ENCODE measurements at regions not wholly inside any gene's neighbourhood (a gene's known extent, or its start where the extent isn't known, plus 50 kb on each side); places are given as distances from the start of the nearest gene placed in this dataset.

DNA sequence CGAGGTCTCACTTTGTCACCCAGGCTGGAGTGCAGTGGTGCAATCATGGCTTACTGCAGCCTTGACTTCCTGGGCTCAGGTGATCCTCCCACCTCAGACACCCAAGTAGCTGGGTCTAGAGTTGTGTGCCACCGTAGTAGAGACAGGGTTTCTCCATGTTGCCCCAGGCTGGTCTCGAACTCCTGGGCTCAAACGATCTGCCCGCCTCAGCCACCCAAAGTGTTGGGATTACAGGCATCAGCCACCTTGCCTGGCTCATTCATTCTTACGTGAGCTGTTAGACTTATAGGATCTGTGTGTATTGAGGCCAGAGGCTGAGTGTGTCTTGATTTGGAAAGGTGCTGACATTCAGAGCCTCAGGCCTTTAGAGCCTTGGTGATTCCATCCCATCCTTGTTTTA, 128.1 kb downstream of the SLC25A47 start:
- 89 to 93% methylated on average over 6 of the region's 6 CpGs for WGBS, 2 donors
- H3K27ac ChIP-seq (ENCODE audit: low read depth in 2 of 2, low read length in 1 of 2) = no peak overlapping the region
- H3K27me3 ChIP-seq (ENCODE audit: control insufficient read depth in 1 of 2, insufficient read depth in 2 of 2, low read length in 2 of 2) = no peaks in the 10 kb centered on the region
- H3K4me3 ChIP-seq (ENCODE audit: low read depth in 1 of 2, low read length in 2 of 2) = no peak overlapping the region
- H3K36me3 ChIP-seq (ENCODE audit: control insufficient read depth in 2 of 2, insufficient read depth in 2 of 2, low read length in 1 of 2) = no peaks in the 10 kb centered on the region
- no peaks in the 10 kb centered on the region for H3K9me3 ChIP-seq (ENCODE audit: control insufficient read depth in 2 of 2, insufficient read depth in 1 of 2, low read depth in 1 of 2, low read length in 1 of 2)
- H3K4me1 ChIP-seq (ENCODE audit: control insufficient read depth in 2 of 2, insufficient read depth in 2 of 2, low read length in 1 of 2) = no peaks in the 10 kb centered on the region

DNA sequence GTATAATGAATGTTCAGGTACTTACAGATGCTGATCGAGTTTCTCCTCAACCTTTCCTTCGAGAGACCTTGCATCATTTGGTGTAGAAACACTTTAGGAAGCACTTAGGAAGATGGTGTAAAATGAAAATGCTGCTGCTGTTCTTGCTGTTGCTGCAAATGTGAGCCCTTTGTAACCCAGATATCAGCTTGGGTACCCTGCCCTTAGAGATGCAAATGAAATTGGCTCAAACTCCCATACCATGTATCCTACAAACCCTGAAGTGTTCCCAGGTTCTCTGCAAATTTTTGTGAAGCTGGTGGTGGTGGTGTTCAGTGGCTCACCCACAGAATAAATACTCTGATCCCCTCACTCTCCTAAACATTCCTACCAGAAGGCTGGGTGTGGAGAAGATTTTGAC, 130.8 kb downstream of the SLC25A47 start:
- 74 to 84% methylated on average over 2 of the region's 2 CpGs for WGBS, 2 donors
- no peaks in the 10 kb centered on the region for H3K36me3 ChIP-seq (ENCODE audit: control insufficient read depth in 2 of 2, insufficient read depth in 2 of 2, low read length in 1 of 2)
- no peak overlapping the region for H3K4me3 ChIP-seq (ENCODE audit: low read depth in 1 of 2, low read length in 2 of 2)
- H3K9me3 ChIP-seq (ENCODE audit: control insufficient read depth in 2 of 2, insufficient read depth in 1 of 2, low read depth in 1 of 2, low read length in 1 of 2) = no peaks in the 10 kb centered on the region
- no peak overlapping the region for H3K27ac ChIP-seq (ENCODE audit: low read depth in 2 of 2, low read length in 1 of 2)
- H3K4me1 ChIP-seq (ENCODE audit: control insufficient read depth in 2 of 2, insufficient read depth in 2 of 2, low read length in 1 of 2) = no peaks in the 10 kb centered on the region
- no peaks in the 10 kb centered on the region for H3K27me3 ChIP-seq (ENCODE audit: control insufficient read depth in 1 of 2, insufficient read depth in 2 of 2, low read length in 2 of 2)

DNA sequence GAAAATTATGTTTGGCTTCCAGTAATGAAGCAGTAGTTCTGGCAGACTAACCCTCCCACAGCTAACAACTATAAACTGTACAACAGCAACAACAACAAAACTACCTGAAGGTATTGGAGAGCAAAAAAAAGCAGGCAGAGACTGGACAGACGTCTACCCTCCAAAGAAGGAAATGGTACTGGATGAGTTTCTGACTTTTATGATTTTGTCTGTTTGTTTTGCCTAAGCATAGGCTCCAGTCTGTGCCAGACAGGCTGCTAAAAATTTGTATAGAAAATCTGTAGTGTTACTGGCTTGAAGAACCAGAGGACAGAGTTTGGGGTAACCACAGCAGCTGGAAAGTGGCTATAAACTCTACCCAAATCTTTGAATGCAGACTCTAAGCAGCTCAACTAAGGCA, 131.3 kb downstream of the SLC25A47 start:
- no peaks in the 10 kb centered on the region for H3K27me3 ChIP-seq (ENCODE audit: control insufficient read depth in 1 of 2, insufficient read depth in 2 of 2, low read length in 2 of 2)
- no peak overlapping the region for H3K27ac ChIP-seq (ENCODE audit: low read depth in 2 of 2, low read length in 1 of 2)
- 40 to 62% methylated on average over 1 of the region's 1 CpG for WGBS, 2 donors

DNA sequence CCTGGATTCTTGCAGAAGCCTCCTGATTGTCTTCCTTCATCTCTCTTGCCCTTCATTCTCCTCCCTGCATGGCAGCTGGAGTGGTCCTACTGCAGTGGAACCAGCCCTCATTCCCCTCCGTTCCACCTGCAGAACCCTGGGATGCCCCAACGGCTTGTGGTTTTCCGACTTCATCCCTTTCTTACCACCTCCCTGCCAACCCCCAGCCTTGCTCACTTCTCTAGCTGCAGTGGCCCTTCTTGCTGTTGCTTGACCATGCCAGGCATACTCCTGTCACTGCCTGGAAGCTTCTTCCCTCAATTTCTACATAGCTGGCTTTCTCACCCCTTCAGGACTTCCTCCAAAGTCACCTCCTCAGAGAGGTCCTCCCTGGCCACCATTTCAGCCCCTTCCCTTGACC, 123.3 kb downstream of the BEGAIN start:
- Histone ChIP-seq H3K9me3 (ENCODE audit: control insufficient read depth in 2 of 2, insufficient read depth in 1 of 2, low read depth in 1 of 2, low read length in 1 of 2) (no peaks in the 10 kb centered on the region), H3K27me3 (ENCODE audit: control insufficient read depth in 1 of 2, insufficient read depth in 2 of 2, low read length in 2 of 2) (no peaks in the 10 kb centered on the region), H3K4me1 (ENCODE audit: control insufficient read depth in 2 of 2, insufficient read depth in 2 of 2, low read length in 1 of 2) (no peaks in the 10 kb centered on the region), H3K36me3 (ENCODE audit: control insufficient read depth in 2 of 2, insufficient read depth in 2 of 2, low read length in 1 of 2) (no peaks in the 10 kb centered on the region), H3K4me3 (ENCODE audit: low read depth in 1 of 2, low read length in 2 of 2) (no peak overlapping the region), H3K27ac (ENCODE audit: low read depth in 2 of 2, low read length in 1 of 2) (no peak overlapping the region)
- 94 to 95% methylated on average over 3 of the region's 3 CpGs for WGBS, 2 donors

More for the DNA sequence above, 131.3 kb downstream of the SLC25A47 start:
- no peaks in the 10 kb centered on the region for H3K9me3 ChIP-seq (ENCODE audit: control insufficient read depth in 2 of 2, insufficient read depth in 1 of 2, low read depth in 1 of 2, low read length in 1 of 2)
- no peak overlapping the region for H3K4me3 ChIP-seq (ENCODE audit: low read depth in 1 of 2, low read length in 2 of 2)
- H3K4me1 ChIP-seq (ENCODE audit: control insufficient read depth in 2 of 2, insufficient read depth in 2 of 2, low read length in 1 of 2) = no peaks in the 10 kb centered on the region
- H3K36me3 ChIP-seq (ENCODE audit: control insufficient read depth in 2 of 2, insufficient read depth in 2 of 2, low read length in 1 of 2) = no peaks in the 10 kb centered on the region

DNA sequence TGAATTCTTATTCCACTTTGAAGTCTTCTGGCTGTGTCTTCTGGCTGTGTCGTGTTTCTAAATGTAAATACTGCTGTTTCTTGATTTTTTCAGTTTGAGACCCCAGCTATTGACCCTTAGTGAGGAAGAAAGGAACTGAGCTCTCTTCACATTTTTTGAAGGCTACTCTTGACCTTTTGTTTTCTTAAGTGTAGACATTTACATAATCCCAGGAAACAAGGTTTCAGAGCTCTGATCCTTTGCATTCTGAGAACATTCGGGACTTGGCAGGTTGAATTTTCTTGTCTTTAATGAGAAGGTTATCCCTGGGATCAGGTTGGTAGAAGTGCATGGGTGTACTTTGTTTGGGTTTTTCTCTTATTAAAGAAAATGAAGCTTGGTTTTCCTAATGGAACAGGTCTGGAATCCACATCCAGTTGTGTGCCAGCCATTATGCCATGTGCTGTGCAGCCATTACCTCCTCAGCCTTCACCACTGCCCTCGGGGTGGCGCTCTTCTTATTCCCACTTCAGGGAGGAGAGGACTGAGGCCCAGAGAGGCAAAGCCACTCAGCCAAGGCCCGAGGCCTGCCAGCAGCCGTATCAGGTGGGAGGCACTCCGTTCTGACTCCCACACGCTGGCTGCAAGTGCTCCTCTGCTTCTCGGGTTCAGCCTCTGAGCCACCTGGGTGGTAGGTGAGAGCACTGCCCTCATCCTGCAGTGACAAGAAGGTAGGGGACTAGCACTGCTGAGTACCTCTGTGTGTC, 120.9 kb downstream of the BEGAIN start:
- Histone ChIP-seq H3K4me1 (ENCODE audit: control insufficient read depth in 2 of 2, insufficient read depth in 2 of 2, low read length in 1 of 2) (peaks cover 0 to 4% of the 10 kb centered on the region in 2 donors), H3K36me3 (ENCODE audit: control insufficient read depth in 2 of 2, insufficient read depth in 2 of 2, low read length in 1 of 2) (no peaks in the 10 kb centered on the region), H3K4me3 (ENCODE audit: low read depth in 1 of 2, low read length in 2 of 2) (no peak overlapping the region), H3K27ac (ENCODE audit: low read depth in 2 of 2, low read length in 1 of 2) (no peak overlapping the region), H3K27me3 (ENCODE audit: control insufficient read depth in 1 of 2, insufficient read depth in 2 of 2, low read length in 2 of 2) (no peaks in the 10 kb centered on the region), H3K9me3 (ENCODE audit: control insufficient read depth in 2 of 2, insufficient read depth in 1 of 2, low read depth in 1 of 2, low read length in 1 of 2) (no peaks in the 10 kb centered on the region)
- WGBS, 2 donors = 76 to 82% methylated on average over 9 of the region's 9 CpGs

DNA sequence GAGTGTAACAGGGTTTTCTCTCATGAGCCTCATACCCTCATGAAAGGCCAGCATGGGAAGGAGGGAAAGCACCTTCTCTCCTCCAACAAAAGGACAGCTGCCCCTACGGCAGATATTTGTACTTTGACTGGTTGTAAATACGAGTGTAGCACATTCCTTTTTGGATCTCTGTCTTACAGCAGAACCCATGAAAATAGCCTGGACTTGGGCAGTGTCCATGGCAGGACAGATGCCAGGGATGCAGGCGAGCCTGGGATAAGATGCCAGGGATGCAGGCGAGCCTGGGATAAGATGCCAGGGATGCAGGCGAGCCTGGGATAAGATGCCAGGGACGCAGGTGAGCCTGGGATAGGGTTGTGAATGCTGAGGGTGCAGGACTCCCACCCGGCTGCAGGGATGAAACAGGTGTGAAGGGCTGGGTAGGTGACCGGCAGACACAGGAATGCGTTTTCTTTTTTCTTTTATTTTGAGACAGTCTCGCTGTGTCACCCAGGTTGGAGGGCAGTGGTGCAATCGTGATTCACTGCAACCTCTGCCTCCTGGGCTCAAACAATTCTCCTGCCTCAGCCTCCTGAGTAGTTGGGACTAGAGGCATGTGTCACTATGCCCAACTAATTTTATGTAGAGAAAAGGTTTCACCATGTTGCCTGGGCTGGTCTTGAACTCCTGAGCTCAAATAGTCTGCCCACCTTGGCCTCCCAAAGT, 120.0 kb downstream of the BEGAIN start:
- no peaks in the 10 kb centered on the region for H3K27me3 ChIP-seq (ENCODE audit: control insufficient read depth in 1 of 2, insufficient read depth in 2 of 2, low read length in 2 of 2)
- H3K27ac ChIP-seq (ENCODE audit: low read depth in 2 of 2, low read length in 1 of 2) = no peak overlapping the region
- no peaks in the 10 kb centered on the region for H3K36me3 ChIP-seq (ENCODE audit: control insufficient read depth in 2 of 2, insufficient read depth in 2 of 2, low read length in 1 of 2)
- WGBS, 2 donors = 79 to 87% methylated on average over 11 of the region's 11 CpGs
- no peaks in the 10 kb centered on the region for H3K9me3 ChIP-seq (ENCODE audit: control insufficient read depth in 2 of 2, insufficient read depth in 1 of 2, low read depth in 1 of 2, low read length in 1 of 2)
- H3K4me1 ChIP-seq (ENCODE audit: control insufficient read depth in 2 of 2, insufficient read depth in 2 of 2, low read length in 1 of 2) = peaks cover 0 to 8% of the 10 kb centered on the region in 2 donors
- no peak overlapping the region for H3K4me3 ChIP-seq (ENCODE audit: low read depth in 1 of 2, low read length in 2 of 2)

DNA sequence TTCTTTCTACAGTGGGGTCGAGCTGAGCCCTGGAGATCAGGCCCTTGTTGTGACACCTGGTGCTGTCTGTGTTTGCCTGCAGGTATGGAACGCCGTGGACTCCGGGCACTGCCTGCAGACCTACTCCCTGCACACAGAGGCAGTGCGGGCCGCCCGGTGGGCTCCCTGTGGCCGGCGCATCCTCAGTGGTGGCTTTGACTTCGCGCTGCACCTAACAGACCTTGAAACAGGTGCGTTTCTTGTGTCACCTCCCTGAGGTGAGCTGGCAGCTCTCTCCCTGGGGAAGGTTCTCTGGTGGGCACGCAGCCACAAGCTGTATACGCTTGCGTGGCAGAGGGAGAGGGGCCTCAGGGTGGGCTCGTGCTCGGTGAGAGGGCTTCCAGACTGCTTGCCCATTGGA, 119.3 kb downstream of the BEGAIN start:
- Histone ChIP-seq H3K27me3 (ENCODE audit: control insufficient read depth in 1 of 2, insufficient read depth in 2 of 2, low read length in 2 of 2) (no peaks in the 10 kb centered on the region), H3K9me3 (ENCODE audit: control insufficient read depth in 2 of 2, insufficient read depth in 1 of 2, low read depth in 1 of 2, low read length in 1 of 2) (no peaks in the 10 kb centered on the region), H3K27ac (ENCODE audit: low read depth in 2 of 2, low read length in 1 of 2) (no peak overlapping the region), H3K4me1 (ENCODE audit: control insufficient read depth in 2 of 2, insufficient read depth in 2 of 2, low read length in 1 of 2) (peaks cover 0 to 8% of the 10 kb centered on the region in 2 donors), H3K4me3 (ENCODE audit: low read depth in 1 of 2, low read length in 2 of 2) (no peak overlapping the region), H3K36me3 (ENCODE audit: control insufficient read depth in 2 of 2, insufficient read depth in 2 of 2, low read length in 1 of 2) (no peaks in the 10 kb centered on the region)
- 92 to 93% methylated on average over 17 of the region's 17 CpGs for WGBS, 2 donors

DNA sequence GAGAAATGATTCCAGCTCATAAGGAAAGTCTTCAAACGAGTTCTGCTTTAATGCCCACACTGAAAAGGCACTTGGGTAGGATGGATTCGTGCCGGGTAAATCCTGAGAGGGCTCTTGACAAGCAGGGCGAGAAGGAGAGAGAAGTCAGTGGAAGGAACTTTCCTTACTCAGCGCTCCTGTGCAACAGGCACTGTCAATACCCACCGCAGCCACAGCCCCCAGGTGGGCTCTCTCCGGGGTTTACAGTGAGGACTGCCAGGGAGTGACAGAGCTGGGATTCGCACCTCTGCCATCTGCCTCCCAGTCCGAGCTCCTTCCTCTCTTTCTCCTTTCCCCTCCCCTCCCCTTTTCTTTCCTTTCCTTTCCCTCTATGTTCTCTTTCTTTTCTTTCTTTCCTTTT, 118.7 kb downstream of the BEGAIN start:
- Histone ChIP-seq H3K27ac (ENCODE audit: low read depth in 2 of 2, low read length in 1 of 2) (no peak overlapping the region), H3K9me3 (ENCODE audit: control insufficient read depth in 2 of 2, insufficient read depth in 1 of 2, low read depth in 1 of 2, low read length in 1 of 2) (no peaks in the 10 kb centered on the region), H3K27me3 (ENCODE audit: control insufficient read depth in 1 of 2, insufficient read depth in 2 of 2, low read length in 2 of 2) (no peaks in the 10 kb centered on the region), H3K4me1 (ENCODE audit: control insufficient read depth in 2 of 2, insufficient read depth in 2 of 2, low read length in 1 of 2) (peaks cover 0 to 8% of the 10 kb centered on the region in 2 donors), H3K36me3 (ENCODE audit: control insufficient read depth in 2 of 2, insufficient read depth in 2 of 2, low read length in 1 of 2) (no peaks in the 10 kb centered on the region), H3K4me3 (ENCODE audit: low read depth in 1 of 2, low read length in 2 of 2) (no peak overlapping the region)
- WGBS, 2 donors = 79 to 83% methylated on average over 9 of the region's 9 CpGs

DNA sequence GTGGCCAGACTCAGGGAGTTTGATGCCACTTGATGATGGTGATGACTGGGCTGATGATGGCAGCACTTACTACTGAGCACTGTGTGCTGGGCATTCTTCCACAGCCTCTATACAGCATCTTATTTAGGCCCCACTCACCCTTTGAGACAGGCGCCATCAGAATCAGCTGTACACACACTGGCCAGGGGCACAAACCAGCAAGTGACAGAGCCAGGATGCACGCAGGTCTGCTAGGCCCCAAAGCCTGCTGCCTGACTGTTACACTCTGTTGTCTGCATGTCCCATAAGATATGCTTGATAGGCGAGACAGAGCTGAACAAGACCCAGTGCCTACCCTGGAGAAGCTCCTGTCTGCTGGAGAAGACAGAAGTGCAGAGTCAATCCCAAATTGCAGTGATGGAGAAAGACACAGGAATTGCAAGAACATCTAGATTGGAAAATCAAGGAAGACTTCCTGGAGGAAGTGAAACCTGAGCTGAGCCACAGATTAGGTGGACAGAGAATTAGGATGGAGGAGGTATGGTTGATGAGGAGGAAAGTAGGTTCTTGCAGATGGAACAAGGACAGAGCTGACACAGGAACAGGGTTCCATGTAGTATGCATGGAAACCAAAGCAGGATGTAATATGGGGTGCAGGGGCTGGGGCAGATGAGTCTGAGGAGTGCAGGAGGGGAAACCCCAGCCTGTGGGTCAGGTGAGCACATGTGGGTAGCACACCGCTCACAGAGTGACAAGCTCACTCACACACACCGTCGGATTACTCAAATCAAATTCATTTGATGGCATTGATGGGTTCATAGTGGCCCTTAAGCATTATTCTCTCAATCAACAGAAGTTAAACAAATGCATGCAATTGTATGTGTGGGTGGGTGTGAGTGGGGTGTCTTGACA, 117.3 kb downstream of the BEGAIN start:
- Histone ChIP-seq H3K4me1 (ENCODE audit: control insufficient read depth in 2 of 2, insufficient read depth in 2 of 2, low read length in 1 of 2) (peaks cover 0 to 8% of the 10 kb centered on the region in 2 donors), H3K9me3 (ENCODE audit: control insufficient read depth in 2 of 2, insufficient read depth in 1 of 2, low read depth in 1 of 2, low read length in 1 of 2) (no peaks in the 10 kb centered on the region), H3K36me3 (ENCODE audit: control insufficient read depth in 2 of 2, insufficient read depth in 2 of 2, low read length in 1 of 2) (no peaks in the 10 kb centered on the region), H3K27me3 (ENCODE audit: control insufficient read depth in 1 of 2, insufficient read depth in 2 of 2, low read length in 2 of 2) (no peaks in the 10 kb centered on the region), H3K4me3 (ENCODE audit: low read depth in 1 of 2, low read length in 2 of 2) (no peak overlapping the region), H3K27ac (ENCODE audit: low read depth in 2 of 2, low read length in 1 of 2) (no peak overlapping the region)
- WGBS, 2 donors = 89 to 92% methylated on average over 6 of the region's 6 CpGs
